GM12873 (cell line): ENCODE measurements at regions not wholly inside any gene's neighbourhood (a gene's known extent, or its start where the extent isn't known, plus 50 kb on each side); places are given as distances from the start of the nearest gene placed in this dataset.

Source experiments
- TF ChIP-seq, protein P1 (sequence below): IDR thresholded peaks from 2 replicates; pipeline ENCODE4 v1.5.1; 2012; ENCODE audit warnings: low read depth, mild to moderate bottlenecking, moderate library complexity, low read length, control low read depth; ENCODE audit not compliant: insufficient read depth; ENCODE audit errors: missing control alignments

DNA sequence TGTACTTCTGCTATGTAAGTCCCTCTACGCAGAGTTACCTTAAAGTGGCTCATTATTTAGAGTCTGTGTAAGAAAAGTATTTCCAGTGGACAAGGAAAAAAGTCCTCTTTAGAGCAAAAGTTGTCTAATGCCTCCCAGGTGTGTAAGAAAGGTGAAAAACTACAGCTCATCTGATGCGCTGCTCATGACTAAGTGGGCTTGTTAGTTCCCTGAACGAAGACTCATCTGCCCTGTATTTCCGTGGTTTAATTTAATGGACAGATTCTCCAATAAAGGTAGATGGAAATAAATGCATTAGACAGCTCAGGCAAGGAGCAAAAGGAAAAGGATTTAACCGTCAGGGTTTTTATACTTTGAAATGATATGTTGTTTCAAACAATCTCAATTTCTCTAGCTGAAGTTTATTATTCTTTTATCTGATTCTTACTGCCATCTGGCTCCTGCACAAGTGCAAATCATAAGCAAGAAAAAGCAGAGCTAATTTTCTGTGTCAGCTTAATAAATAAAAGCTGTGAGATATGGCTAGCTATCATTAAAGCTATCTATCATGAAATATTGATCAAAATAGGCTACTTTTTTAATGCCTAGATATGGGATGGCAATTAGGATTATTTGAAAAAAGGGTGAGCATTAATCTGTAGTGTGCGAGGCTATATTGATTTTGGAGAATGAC, 73.7 kb upstream of the PCDH9 start:
- TF ChIP-seq, protein P1, sequence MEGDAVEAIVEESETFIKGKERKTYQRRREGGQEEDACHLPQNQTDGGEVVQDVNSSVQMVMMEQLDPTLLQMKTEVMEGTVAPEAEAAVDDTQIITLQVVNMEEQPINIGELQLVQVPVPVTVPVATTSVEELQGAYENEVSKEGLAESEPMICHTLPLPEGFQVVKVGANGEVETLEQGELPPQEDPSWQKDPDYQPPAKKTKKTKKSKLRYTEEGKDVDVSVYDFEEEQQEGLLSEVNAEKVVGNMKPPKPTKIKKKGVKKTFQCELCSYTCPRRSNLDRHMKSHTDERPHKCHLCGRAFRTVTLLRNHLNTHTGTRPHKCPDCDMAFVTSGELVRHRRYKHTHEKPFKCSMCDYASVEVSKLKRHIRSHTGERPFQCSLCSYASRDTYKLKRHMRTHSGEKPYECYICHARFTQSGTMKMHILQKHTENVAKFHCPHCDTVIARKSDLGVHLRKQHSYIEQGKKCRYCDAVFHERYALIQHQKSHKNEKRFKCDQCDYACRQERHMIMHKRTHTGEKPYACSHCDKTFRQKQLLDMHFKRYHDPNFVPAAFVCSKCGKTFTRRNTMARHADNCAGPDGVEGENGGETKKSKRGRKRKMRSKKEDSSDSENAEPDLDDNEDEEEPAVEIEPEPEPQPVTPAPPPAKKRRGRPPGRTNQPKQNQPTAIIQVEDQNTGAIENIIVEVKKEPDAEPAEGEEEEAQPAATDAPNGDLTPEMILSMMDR, result no peak

DNA sequence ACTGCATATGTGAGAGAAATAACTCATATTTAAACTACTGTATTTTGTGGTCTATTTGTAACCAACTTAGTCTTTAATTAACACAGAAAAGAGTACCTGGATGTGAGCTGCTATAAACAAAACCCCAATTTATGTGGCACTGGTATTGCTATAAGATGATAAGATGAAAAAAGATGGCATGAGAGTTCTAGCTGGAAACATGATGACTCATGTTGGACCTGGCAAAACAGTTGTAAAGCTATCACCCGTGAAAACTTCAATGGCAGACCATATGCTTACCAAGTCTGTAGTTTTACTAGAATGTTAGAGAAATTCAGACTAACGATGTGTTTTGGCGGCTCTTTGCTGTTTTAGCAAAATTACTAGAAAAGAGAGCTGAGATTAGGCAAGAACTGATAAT, 69.6 kb upstream of the PCDH9 start:
- TF ChIP-seq, protein P1, result no peak

DNA sequence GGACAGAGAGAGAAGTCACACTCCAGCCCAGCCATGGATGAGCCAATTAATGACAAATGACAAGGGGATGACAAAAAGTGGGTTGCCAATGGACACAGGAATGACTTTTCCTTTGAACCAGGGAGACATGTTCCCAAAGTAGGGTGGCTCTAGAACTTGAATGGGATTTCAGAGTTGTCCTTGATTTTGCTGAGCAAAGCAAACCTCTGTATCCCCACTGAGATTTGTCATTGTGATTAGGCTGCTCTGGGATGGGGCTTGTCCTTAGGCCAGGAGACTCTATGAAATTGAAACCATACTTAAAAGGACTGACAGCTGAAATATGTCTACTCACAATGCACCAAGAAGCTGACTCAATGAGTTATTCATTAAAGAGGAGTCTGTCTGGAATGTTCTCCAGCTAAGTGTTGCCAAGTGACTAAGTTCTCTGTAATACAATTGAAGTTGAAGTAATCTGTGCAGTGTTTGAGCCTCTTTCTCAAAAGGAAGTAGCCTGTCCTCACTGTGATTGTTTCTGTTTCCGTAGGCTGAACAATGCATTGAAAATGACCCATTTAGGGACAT, 69.0 kb upstream of the PCDH9 start:
- TF ChIP-seq, protein P1, result no peak

DNA sequence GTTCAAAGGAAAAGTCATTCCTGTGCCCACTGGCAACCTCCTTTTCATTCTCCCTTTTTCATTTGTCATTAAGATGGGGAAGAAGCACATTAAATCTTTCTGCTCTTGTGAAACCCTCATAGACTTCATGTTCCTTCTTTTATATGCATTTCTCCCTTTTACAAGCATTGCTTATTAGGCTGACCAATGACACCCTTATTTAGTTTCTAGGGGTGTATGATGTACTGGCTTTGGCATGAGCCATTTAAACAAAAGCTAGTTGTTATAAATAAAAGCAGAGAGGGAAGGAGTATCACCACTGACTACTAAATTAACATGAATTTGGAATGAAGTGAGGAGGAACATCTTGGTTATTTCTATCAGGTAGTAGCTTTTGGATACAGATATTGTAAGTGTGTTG, 68.2 kb upstream of the PCDH9 start:
- TF ChIP-seq, protein P1, result no peak

DNA sequence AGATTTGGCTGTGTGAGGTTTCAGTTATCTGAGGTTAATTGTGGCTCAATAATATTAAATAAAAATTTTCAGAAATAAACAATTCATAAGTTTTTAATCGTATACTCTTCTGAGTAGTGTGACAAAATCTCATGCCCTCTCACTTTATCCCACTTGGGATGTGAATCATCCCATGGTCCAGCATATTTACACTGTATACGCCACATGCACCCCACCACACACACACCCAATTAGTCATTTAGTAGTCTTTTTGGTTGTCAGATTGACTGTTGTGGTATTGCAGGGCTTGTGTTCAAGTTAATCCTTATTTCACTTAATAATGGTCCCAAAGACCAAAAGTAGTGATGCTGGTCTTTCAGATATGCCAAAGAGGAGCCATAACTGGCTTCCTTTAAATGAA, 66.4 kb upstream of the PCDH9 start:
- TF ChIP-seq, protein P1, result no peak

DNA sequence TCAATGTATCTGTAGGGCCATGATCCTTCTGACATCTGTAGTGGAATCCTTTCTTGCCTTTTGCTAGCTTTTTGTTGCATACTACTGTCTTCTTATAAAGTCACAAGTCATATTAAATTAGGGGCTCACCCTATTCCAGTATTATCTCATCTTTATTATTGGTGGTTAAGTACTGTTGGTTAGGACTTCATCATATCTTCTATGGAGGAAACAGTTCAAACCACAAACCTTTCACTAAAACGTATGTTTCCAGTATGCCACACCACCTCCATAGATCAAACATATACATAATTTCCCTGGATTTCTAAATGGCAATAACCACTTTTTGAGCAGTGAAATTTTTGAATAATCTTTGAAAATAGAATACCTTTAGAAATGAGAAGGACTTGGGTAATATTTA, 62.8 kb upstream of the PCDH9 start:
- TF ChIP-seq, protein P1, result no peak

DNA sequence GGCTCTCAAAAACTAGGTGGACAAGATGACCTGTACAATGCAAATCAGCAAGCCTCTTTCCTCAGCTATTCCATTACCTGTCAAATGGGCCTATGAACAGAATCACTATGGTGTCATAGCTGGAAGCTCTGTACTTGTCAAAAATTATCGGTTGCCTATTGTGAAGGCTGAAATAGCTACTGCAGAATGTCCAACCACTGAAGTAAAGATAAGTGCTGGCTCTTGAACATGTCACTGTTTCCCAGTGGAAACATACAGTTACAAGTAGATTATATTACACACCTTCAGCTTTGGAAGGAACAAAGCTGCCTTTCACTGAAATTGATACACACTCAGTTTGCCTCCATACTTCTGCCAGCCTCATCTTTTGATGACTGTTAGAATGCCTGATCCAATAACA, 55.5 kb upstream of the PCDH9 start:
- TF ChIP-seq, protein P1, result no peak

DNA sequence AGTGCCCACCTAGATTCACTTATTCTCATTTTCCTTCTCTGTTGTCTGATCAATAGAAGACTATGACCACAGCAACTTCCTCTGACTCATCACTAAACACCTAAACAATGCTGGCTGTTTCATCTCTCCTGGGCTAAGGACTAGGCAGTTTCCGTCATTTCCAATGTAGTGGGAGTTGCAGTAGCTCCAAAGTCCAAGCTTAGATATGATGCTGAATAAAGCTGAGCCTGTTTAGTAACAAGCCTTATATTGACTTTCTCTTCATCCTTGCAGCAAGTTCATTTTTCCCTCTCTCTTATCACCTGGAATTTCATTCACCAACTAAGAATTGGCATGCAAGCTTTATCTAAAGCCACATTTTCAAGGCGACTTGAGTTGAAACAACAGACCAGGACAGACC, 53.5 kb upstream of the PCDH9 start:
- TF ChIP-seq, protein P1, result no peak
